OCI-LY7 (cell line): ENCODE measurements at regions not wholly inside any gene's neighbourhood (a gene's known extent, or its start where the extent isn't known, plus 50 kb on each side); places are given as distances from the start of the nearest gene placed in this dataset.

Experiments
- BruUV-seq: library from RNA; stranded (reverse); fragments of 400-500 nt; replicated peaks from 2 replicates; lab custom pipeline; 2021; lab: Mats Ljungman, UMichigan
- CTCF ChIA-PET: fragments of 300-600 bp; sonication (Branson Sonifier 250); formaldehyde crosslinking; loops from one replicate; lab custom pipeline; 2022; ENCODE audit warnings: antibody characterized with exemption; ENCODE audit not compliant: unreplicated experiment; lab: Charles Lee
- POLR2A ChIA-PET: fragments of 300-600 bp; sonication (Branson Sonifier 250); formaldehyde crosslinking; loops from one replicate; lab custom pipeline; 2022; ENCODE audit warnings: antibody characterized with exemption; lab: Charles Lee
- DNase-seq: peaks from one replicate; pipeline ENCODE4 v3.0.0-alpha.2; 2015; ENCODE audit warnings: low spot score
- H2AFZ ChIP-seq: fragments of 200-600 bp; sonication (generic), shearing (Covaris generic); 2 replicates; pipeline ENCODE4 v1.6.1; 2014; ENCODE audit warnings: mild to moderate bottlenecking, antibody characterized with exemption, low read length, moderate library complexity
- H3K27ac ChIP-seq: fragments of 200-600 bp; sonication (generic); 2 replicates; pipeline ENCODE4 v1.5.1; 2014; ENCODE audit warnings: mixed run types, low read depth, mild to moderate bottlenecking, moderate library complexity, low read length, inconsistent platforms; ENCODE audit not compliant: poor library complexity, severe bottlenecking
- H3K36me3 ChIP-seq: fragments of 200-600 bp; sonication (generic); 2 replicates; pipeline ENCODE4 v1.6.1; 2014; ENCODE audit warnings: mild to moderate bottlenecking, antibody characterized with exemption, low read length, moderate library complexity, mixed read lengths; ENCODE audit not compliant: insufficient read depth
- H3K4me1 ChIP-seq: fragments of 200-600 bp; sonication (generic); 2 replicates; pipeline ENCODE4 v1.5.1; 2014; ENCODE audit warnings: mild to moderate bottlenecking, low read length; ENCODE audit not compliant: insufficient read depth, poor library complexity, severe bottlenecking
- H3K4me2 ChIP-seq: fragments of 200-600 bp; sonication (generic); 2 replicates; pipeline ENCODE4 v1.6.1; 2014; ENCODE audit warnings: mild to moderate bottlenecking, low read length
- H3K4me3 ChIP-seq: fragments of 200-600 bp; sonication (generic); 2 replicates; pipeline ENCODE4 v1.5.1; 2014; ENCODE audit warnings: mild to moderate bottlenecking, low read depth, low read length; ENCODE audit not compliant: poor library complexity, severe bottlenecking
- H3K79me2 ChIP-seq: fragments of 200-600 bp; sonication (generic); 2 replicates; pipeline ENCODE4 v1.6.1; 2016; ENCODE audit warnings: low read depth, mild to moderate bottlenecking, low read length, moderate library complexity, mixed read lengths; ENCODE audit not compliant: insufficient read depth
- H3K9me2 ChIP-seq: fragments of 200-600 bp; sonication (generic); 2 replicates; pipeline ENCODE4 v1.6.1; 2016; ENCODE audit warnings: mild to moderate bottlenecking, low read length, mixed read lengths; ENCODE audit not compliant: insufficient read depth
- H3K9me3 ChIP-seq: fragments of 200-600 bp; sonication (generic); 2 replicates; pipeline ENCODE4 v1.6.1; 2014; ENCODE audit warnings: mild to moderate bottlenecking, mixed run types, low read length, mixed read lengths
- H4K20me1 ChIP-seq: fragments of 200-600 bp; sonication (generic); 2 replicates; pipeline ENCODE4 v1.6.1; 2014; ENCODE audit warnings: mild to moderate bottlenecking, antibody characterized with exemption, low read length, moderate library complexity, mixed read lengths; ENCODE audit not compliant: insufficient read depth
- EZH2phosphoT487 ChIP-seq: fragments of 200-600 bp; sonication (generic); IDR thresholded peaks from 2 replicates; pipeline ENCODE4 v1.6.1; 2018; ENCODE audit warnings: low read depth, borderline replicate concordance, mild to moderate bottlenecking, mixed run types, antibody characterized with exemption, low read length, moderate library complexity, mixed read lengths
- intact Hi-C: fragments of 100-400 bp; cut with micrococcal nuclease; formaldehyde crosslinking; loops from one replicate; pipeline ENCODE4 v1.10.0; 2022; ENCODE audit not compliant: unreplicated experiment
- TF ChIP-seq, protein P1 (sequence below): fragments of 200-600 bp; sonication (generic); conservative IDR thresholded peaks from 2 replicates; pipeline ENCODE4 v1.5.1; 2014; ENCODE audit warnings: mild to moderate bottlenecking, antibody characterized with exemption, low read length, moderate library complexity, mixed read lengths

DNA sequence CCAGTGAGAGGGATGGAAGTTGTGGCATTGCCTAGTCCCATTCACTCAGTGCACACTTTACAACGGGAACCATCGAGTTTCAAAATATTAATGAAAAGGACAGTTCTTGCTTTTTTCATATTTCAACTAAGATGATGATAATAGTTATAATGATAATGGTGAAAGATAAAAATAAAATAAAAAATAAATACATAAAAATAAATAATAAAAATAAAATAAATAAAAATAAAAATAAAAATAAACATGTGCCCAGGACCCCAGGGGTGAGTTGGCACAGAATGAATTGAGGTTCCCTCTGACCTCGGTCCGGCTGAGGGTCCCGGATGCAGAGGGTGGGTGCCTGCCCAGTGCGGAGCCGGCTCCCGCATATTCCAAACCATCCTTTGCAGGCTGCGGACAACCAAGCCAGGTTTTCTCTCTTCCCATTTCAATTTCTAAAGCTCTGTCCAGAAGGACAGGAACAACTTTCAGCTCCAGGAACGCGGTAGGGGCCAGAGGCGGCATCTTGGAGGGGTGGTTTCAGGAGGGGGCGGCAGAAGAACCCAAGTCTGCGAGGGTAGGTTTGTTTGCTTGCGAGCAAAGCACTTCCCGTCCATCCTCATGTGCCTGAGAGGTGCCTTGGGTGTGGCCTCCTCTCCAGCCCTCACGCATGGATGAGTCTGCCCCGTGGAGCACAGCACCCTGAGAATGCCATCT, 236.8 kb downstream of the DLL1 start:
- Histone ChIP-seq H2AFZ (no peak overlapping the region), H3K9me2 (no peaks in the 10 kb centered on the region), H3K27ac (no peak overlapping the region), H3K4me1 (no peaks in the 10 kb centered on the region), H4K20me1 (no peaks in the 10 kb centered on the region), H3K36me3 (no peaks in the 10 kb centered on the region), H3K79me2 (no peaks in the 10 kb centered on the region), H3K4me3 (no peak overlapping the region), H3K4me2 (no peak overlapping the region), H3K9me3 (0 out of 2 replicates have a peak, but pooled peaks cover 5% of the 10 kb centered on the region)
- CTCF ChIA-PET = no interaction called here
- POLR2A ChIA-PET = no interaction called here
- DNase-seq = no peak
- BruUV-seq = no TSS peak
- TF ChIP-seq, protein P1, sequence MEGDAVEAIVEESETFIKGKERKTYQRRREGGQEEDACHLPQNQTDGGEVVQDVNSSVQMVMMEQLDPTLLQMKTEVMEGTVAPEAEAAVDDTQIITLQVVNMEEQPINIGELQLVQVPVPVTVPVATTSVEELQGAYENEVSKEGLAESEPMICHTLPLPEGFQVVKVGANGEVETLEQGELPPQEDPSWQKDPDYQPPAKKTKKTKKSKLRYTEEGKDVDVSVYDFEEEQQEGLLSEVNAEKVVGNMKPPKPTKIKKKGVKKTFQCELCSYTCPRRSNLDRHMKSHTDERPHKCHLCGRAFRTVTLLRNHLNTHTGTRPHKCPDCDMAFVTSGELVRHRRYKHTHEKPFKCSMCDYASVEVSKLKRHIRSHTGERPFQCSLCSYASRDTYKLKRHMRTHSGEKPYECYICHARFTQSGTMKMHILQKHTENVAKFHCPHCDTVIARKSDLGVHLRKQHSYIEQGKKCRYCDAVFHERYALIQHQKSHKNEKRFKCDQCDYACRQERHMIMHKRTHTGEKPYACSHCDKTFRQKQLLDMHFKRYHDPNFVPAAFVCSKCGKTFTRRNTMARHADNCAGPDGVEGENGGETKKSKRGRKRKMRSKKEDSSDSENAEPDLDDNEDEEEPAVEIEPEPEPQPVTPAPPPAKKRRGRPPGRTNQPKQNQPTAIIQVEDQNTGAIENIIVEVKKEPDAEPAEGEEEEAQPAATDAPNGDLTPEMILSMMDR = no peak
- no peak for TF ChIP-seq EZH2phosphoT487
- intact Hi-C loops = no loop called here

DNA sequence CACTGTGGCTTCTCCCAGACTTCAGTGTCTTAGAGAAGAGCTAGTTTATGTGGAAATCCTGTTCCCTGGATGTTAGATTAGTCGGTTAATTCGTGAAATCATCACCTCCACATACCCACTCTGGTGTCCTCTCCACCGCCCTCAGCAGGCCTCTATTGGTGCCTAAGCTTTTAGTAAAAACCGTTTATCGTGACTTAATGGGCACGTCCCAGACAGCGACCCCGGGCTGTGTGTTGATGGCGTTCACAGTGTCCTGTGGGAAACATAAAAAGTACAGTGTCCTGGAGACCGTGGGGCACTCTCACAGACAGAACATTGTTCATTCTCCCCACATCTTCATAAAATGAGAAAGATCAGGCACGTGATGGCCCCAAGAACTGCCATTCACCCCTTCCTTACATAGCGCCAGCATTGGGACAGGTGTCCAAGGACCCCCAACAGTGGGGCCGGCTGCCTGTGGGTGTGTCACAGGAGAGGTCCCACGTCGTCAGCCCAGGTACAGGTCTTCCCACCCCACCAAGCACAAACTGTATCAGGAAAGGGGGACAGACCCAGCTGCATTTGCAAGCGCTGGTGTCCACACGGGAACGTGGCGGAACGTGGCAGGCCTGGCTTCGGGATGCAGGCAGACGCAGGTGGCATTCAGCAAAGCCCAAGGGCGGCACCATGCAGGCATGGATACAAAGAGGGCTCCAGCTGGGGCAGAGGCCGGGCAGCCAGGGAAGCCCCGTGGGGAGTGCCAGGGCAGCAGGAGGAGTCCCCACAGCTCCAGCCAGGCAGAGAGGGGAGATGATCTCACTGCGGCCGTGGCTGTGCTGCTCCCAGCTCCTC, 237.7 kb downstream of the DLL1 start:
- H3K4me2 ChIP-seq = no peak overlapping the region
- H3K4me1 ChIP-seq = no peaks in the 10 kb centered on the region
- ChIA-PET CTCF (no interaction called here), POLR2A (no interaction called here)
- no peaks in the 10 kb centered on the region for H3K9me2 ChIP-seq
- BruUV-seq = no TSS peak
- no peaks in the 10 kb centered on the region for H3K36me3 ChIP-seq
- intact Hi-C loops = no loop called here
- 0 out of 2 replicates have a peak, but pooled peaks cover 5% of the 10 kb centered on the region for H3K9me3 ChIP-seq
- no peak overlapping the region for H3K27ac ChIP-seq
- H3K4me3 ChIP-seq = no peak overlapping the region
- TF ChIP-seq, protein P1 = no peak
- no peak for TF ChIP-seq EZH2phosphoT487
- no peaks in the 10 kb centered on the region for H3K79me2 ChIP-seq
- DNase-seq = no peak
- no peaks in the 10 kb centered on the region for H4K20me1 ChIP-seq
- no peak overlapping the region for H2AFZ ChIP-seq
